ENCODE measurements at regions not wholly inside any gene's neighbourhood (a gene's known extent, or its start where the extent isn't known, plus 50 kb on each side); places are given as distances from the start of the nearest gene placed in this dataset.

GRCh38 chr2:221156062-221156734 is 415.9 kb downstream of the EPHA4 start:
- Histone ChIP-seq H3K4me3 (ENCODE audit: low read length, poor library complexity, severe bottlenecking) (no peak overlapping the region), H2AFZ (ENCODE audit: low read length) (no peak overlapping the region), H4K20me1 (ENCODE audit: insufficient read depth, low read length, poor library complexity, severe bottlenecking) (no peaks in the 10 kb centered on the region), H3K79me2 (ENCODE audit: insufficient read depth, low read length) (no peaks in the 10 kb centered on the region), H3K4me1 (ENCODE audit: insufficient read depth, low read length, poor library complexity, severe bottlenecking) (no peaks in the 10 kb centered on the region), H3F3A (ENCODE audit: low read depth) (no peaks in the 10 kb centered on the region), H3K36me3 (ENCODE audit: insufficient read depth, low read length) (no peaks in the 10 kb centered on the region), H3K9me2 (replicated peaks; ENCODE audit: low read depth, low read length) (no peaks in the 10 kb centered on the region), H3K4me2 (ENCODE audit: low read depth, low read length, poor library complexity, severe bottlenecking) (no peak overlapping the region), H3K9me3 (ENCODE audit: insufficient read depth, low read depth, low read length) (no peaks in the 10 kb centered on the region), H3K9ac (ENCODE audit: low read depth, low read length, poor library complexity, severe bottlenecking) (no peak overlapping the region), H3K27me3 (ENCODE audit: insufficient read depth, low read length, poor library complexity, severe bottlenecking) (no peaks in the 10 kb centered on the region)
- TF ChIP-seq CTCF (conservative IDR thresholded peaks at IDR 0.05; ENCODE audit: low read length) = no peak
- no peak for TF ChIP-seq EZH2phosphoT487 (IDR thresholded peaks at IDR 0.05; ENCODE audit: borderline replicate concordance)

GRCh38 chr2:221161186-221161585 is 410.9 kb downstream of the EPHA4 start:
- Histone ChIP-seq H3K9me2 (replicated peaks; ENCODE audit: low read depth, low read length) (no peaks in the 10 kb centered on the region), H3K4me3 (ENCODE audit: low read length, poor library complexity, severe bottlenecking) (no peak overlapping the region), H3K9me3 (ENCODE audit: insufficient read depth, low read depth, low read length) (no peaks in the 10 kb centered on the region), H2AFZ (ENCODE audit: low read length) (no peak overlapping the region), H3K79me2 (ENCODE audit: insufficient read depth, low read length) (no peaks in the 10 kb centered on the region), H3F3A (ENCODE audit: low read depth) (no peaks in the 10 kb centered on the region), H3K9ac (ENCODE audit: low read depth, low read length, poor library complexity, severe bottlenecking) (no peak overlapping the region), H3K4me1 (ENCODE audit: insufficient read depth, low read length, poor library complexity, severe bottlenecking) (no peaks in the 10 kb centered on the region), H3K36me3 (ENCODE audit: insufficient read depth, low read length) (no peaks in the 10 kb centered on the region), H4K20me1 (ENCODE audit: insufficient read depth, low read length, poor library complexity, severe bottlenecking) (no peaks in the 10 kb centered on the region), H3K27me3 (ENCODE audit: insufficient read depth, low read length, poor library complexity, severe bottlenecking) (no peaks in the 10 kb centered on the region), H3K4me2 (ENCODE audit: low read depth, low read length, poor library complexity, severe bottlenecking) (no peak overlapping the region)
- no peak for TF ChIP-seq EZH2phosphoT487 (IDR thresholded peaks at IDR 0.05; ENCODE audit: borderline replicate concordance)

- no peaks in the 10 kb centered on the region for H3K4me1 ChIP-seq (ENCODE audit: insufficient read depth, low read length, poor library complexity, severe bottlenecking)
- H3K4me3 ChIP-seq (ENCODE audit: low read length, poor library complexity, severe bottlenecking) = no peak overlapping the region
- no peaks in the 10 kb centered on the region for H3K9me3 ChIP-seq (ENCODE audit: insufficient read depth, low read depth, low read length)
- H3K79me2 ChIP-seq (ENCODE audit: insufficient read depth, low read length) = no peaks in the 10 kb centered on the region
- H3K9me2 ChIP-seq (replicated peaks; ENCODE audit: low read depth, low read length) = no peaks in the 10 kb centered on the region
- no peaks in the 10 kb centered on the region for H3K27me3 ChIP-seq (ENCODE audit: insufficient read depth, low read length, poor library complexity, severe bottlenecking)
- H2AFZ ChIP-seq (ENCODE audit: low read length) = no peak overlapping the region
- H4K20me1 ChIP-seq (ENCODE audit: insufficient read depth, low read length, poor library complexity, severe bottlenecking) = no peaks in the 10 kb centered on the region
- no peaks in the 10 kb centered on the region for H3F3A ChIP-seq (ENCODE audit: low read depth)
- TF ChIP-seq EZH2phosphoT487 (IDR thresholded peaks at IDR 0.05; ENCODE audit: borderline replicate concordance) = no peak
- no peak for TF ChIP-seq CTCF (conservative IDR thresholded peaks at IDR 0.05; ENCODE audit: low read length)
- H3K9ac ChIP-seq (ENCODE audit: low read depth, low read length, poor library complexity, severe bottlenecking) = no peak overlapping the region
- H3K36me3 ChIP-seq (ENCODE audit: insufficient read depth, low read length) = no peaks in the 10 kb centered on the region
- H3K4me2 ChIP-seq (ENCODE audit: low read depth, low read length, poor library complexity, severe bottlenecking) = no peak overlapping the region
Observed at GRCh38 chr2:221166292-221166691, 405.8 kb downstream of the EPHA4 start.

- H3K4me2 ChIP-seq (ENCODE audit: low read depth, low read length, poor library complexity, severe bottlenecking) = no peak overlapping the region
- no peaks in the 10 kb centered on the region for H4K20me1 ChIP-seq (ENCODE audit: insufficient read depth, low read length, poor library complexity, severe bottlenecking)
- no peaks in the 10 kb centered on the region for H3K9me2 ChIP-seq (replicated peaks; ENCODE audit: low read depth, low read length)
- H3K4me3 ChIP-seq (ENCODE audit: low read length, poor library complexity, severe bottlenecking) = no peak overlapping the region
- no peak for TF ChIP-seq CTCF (conservative IDR thresholded peaks at IDR 0.05; ENCODE audit: low read length)
- no peak for TF ChIP-seq EZH2phosphoT487 (IDR thresholded peaks at IDR 0.05; ENCODE audit: borderline replicate concordance)
- H2AFZ ChIP-seq (ENCODE audit: low read length) = 0 out of 2 replicates have a peak overlapping the region, but pooled peaks have one; percentile 44
- H3K36me3 ChIP-seq (ENCODE audit: insufficient read depth, low read length) = no peaks in the 10 kb centered on the region
- no peaks in the 10 kb centered on the region for H3K4me1 ChIP-seq (ENCODE audit: insufficient read depth, low read length, poor library complexity, severe bottlenecking)
- H3K79me2 ChIP-seq (ENCODE audit: insufficient read depth, low read length) = no peaks in the 10 kb centered on the region
- H3F3A ChIP-seq (ENCODE audit: low read depth) = no peaks in the 10 kb centered on the region
- no peaks in the 10 kb centered on the region for H3K27me3 ChIP-seq (ENCODE audit: insufficient read depth, low read length, poor library complexity, severe bottlenecking)
- H3K9ac ChIP-seq (ENCODE audit: low read depth, low read length, poor library complexity, severe bottlenecking) = no peak overlapping the region
- H3K9me3 ChIP-seq (ENCODE audit: insufficient read depth, low read depth, low read length) = no peaks in the 10 kb centered on the region
Observed at GRCh38 chr2:221167561-221167960, 404.5 kb downstream of the EPHA4 start.

Data from Loucy (cell line).